A549 (cell line): ENCODE measurements at regions not wholly inside any gene's neighbourhood (a gene's known extent, or its start where the extent isn't known, plus 50 kb on each side); places are given as distances from the start of the nearest gene placed in this dataset.

Source experiments
- CHD4 ChIP-seq: fragments of 200-600 bp; sonication (generic); IDR thresholded peaks from 2 replicates; pipeline ENCODE4 v1.6.1; 2016; ENCODE audit warnings: antibody characterized with exemption, mild to moderate bottlenecking, borderline replicate concordance
- MAZ ChIP-seq: fragments of 150-350 bp; IDR thresholded peaks from 2 replicates; pipeline ENCODE4 v1.6.1; 2014; ENCODE audit warnings: antibody characterized with exemption, low read depth, low read length, borderline replicate concordance
- SMC3 ChIP-seq: fragments of >200 bp; sonication (Bioruptor Twin); formaldehyde crosslinking; IDR thresholded peaks from 3 replicates; pipeline ENCODE4 v1.6.1; 2018; ENCODE audit warnings: inconsistent platforms
- TF ChIP-seq, protein P1 (sequence below): fragments of >200 bp; sonication (Bioruptor Twin); formaldehyde crosslinking; IDR thresholded peaks from 3 replicates; pipeline ENCODE4 v1.5.1; 2016
- TF ChIP-seq, protein P2 (sequence below): fragments of 200-600 bp; sonication (generic); IDR thresholded peaks from 2 replicates; pipeline ENCODE4 v1.6.1; 2016; ENCODE audit warnings: antibody characterized with exemption, mild to moderate bottlenecking, moderate library complexity

DNA sequence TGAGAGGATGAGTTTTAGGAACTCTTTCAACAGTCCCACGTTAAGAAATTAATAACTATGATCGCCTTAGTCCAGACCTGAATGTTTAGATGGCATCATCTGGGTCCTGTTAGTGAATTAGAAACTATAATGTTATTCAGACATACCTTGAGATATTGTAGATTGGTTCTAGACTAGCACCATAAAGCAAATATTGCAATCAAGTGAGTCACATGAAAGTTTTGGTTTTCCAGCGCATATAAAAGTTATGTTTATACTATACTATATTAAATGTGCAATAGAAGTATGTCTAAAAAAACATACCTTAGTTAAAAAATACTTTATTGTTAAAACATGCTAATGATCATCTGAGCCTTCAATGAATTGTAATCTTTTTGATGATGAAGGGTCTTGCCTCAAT lies 106.6 kb upstream of the ATP2B1 start:
- TF ChIP-seq SMC3 (no peak), MAZ (no peak), CHD4 (no peak)
- TF ChIP-seq, protein P1, sequence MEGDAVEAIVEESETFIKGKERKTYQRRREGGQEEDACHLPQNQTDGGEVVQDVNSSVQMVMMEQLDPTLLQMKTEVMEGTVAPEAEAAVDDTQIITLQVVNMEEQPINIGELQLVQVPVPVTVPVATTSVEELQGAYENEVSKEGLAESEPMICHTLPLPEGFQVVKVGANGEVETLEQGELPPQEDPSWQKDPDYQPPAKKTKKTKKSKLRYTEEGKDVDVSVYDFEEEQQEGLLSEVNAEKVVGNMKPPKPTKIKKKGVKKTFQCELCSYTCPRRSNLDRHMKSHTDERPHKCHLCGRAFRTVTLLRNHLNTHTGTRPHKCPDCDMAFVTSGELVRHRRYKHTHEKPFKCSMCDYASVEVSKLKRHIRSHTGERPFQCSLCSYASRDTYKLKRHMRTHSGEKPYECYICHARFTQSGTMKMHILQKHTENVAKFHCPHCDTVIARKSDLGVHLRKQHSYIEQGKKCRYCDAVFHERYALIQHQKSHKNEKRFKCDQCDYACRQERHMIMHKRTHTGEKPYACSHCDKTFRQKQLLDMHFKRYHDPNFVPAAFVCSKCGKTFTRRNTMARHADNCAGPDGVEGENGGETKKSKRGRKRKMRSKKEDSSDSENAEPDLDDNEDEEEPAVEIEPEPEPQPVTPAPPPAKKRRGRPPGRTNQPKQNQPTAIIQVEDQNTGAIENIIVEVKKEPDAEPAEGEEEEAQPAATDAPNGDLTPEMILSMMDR = no peak
- TF ChIP-seq, protein P2, sequence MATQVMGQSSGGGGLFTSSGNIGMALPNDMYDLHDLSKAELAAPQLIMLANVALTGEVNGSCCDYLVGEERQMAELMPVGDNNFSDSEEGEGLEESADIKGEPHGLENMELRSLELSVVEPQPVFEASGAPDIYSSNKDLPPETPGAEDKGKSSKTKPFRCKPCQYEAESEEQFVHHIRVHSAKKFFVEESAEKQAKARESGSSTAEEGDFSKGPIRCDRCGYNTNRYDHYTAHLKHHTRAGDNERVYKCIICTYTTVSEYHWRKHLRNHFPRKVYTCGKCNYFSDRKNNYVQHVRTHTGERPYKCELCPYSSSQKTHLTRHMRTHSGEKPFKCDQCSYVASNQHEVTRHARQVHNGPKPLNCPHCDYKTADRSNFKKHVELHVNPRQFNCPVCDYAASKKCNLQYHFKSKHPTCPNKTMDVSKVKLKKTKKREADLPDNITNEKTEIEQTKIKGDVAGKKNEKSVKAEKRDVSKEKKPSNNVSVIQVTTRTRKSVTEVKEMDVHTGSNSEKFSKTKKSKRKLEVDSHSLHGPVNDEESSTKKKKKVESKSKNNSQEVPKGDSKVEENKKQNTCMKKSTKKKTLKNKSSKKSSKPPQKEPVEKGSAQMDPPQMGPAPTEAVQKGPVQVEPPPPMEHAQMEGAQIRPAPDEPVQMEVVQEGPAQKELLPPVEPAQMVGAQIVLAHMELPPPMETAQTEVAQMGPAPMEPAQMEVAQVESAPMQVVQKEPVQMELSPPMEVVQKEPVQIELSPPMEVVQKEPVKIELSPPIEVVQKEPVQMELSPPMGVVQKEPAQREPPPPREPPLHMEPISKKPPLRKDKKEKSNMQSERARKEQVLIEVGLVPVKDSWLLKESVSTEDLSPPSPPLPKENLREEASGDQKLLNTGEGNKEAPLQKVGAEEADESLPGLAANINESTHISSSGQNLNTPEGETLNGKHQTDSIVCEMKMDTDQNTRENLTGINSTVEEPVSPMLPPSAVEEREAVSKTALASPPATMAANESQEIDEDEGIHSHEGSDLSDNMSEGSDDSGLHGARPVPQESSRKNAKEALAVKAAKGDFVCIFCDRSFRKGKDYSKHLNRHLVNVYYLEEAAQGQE = no peak
